Natural killer cell (primary cell): ENCODE measurements at regions not wholly inside any gene's neighbourhood (a gene's known extent, or its start where the extent isn't known, plus 50 kb on each side); places are given as distances from the start of the nearest gene placed in this dataset.

Source experiments
- ATAC-seq, 3 donors: fragments of 150-1000 bp in 2 of 3; fragments of 200-7000 bp in 1 of 3; cut with Tn5 transposase; 1 replicate in 1 of 3; 2 replicates in 2 of 3; pipeline ENCODE4 v1.10.0; 2021; ENCODE audit warnings: mild to moderate bottlenecking in 2 of 3, moderate library complexity in 2 of 3
- DNase-seq, 2 donors: peaks; one replicate each; pipeline versions ENCODE4 v3.0.0 to v3.0.0-alpha.2; 2013 to 2021; ENCODE audit warnings: mixed read lengths in 1 of 2
- H3K27ac ChIP-seq: one replicate; pipeline ENCODE4 v1.5.1; 2013; ENCODE audit warnings: mild to moderate bottlenecking, low read length
- H3K27me3 ChIP-seq: one replicate; pipeline ENCODE4 v1.6.1; 2013; ENCODE audit warnings: low read length; ENCODE audit not compliant: control insufficient read depth, insufficient read depth
- H3K36me3 ChIP-seq: one replicate; pipeline ENCODE4 v1.6.1; 2013; ENCODE audit warnings: low read length; ENCODE audit not compliant: control insufficient read depth, insufficient read depth
- H3K4me1 ChIP-seq: one replicate; pipeline ENCODE4 v1.6.1; 2013; ENCODE audit warnings: low read length; ENCODE audit not compliant: control insufficient read depth, insufficient read depth
- H3K4me3 ChIP-seq: one replicate; pipeline ENCODE4 v1.5.1; 2013; ENCODE audit warnings: low read length
- H3K9me3 ChIP-seq: one replicate; pipeline ENCODE4 v1.6.1; 2013; ENCODE audit warnings: low read length; ENCODE audit not compliant: control insufficient read depth, insufficient read depth
- H3K27ac Mint-ChIP-seq, 2 donors: one replicate each; pipeline ENCODE4 v1.8.0; 2022; ENCODE audit warnings: mild to moderate bottlenecking in 2 of 2, mixed read lengths in 2 of 2, moderate library complexity in 1 of 2
- H3K27me3 Mint-ChIP-seq, 2 donors: one replicate each; pipeline ENCODE4 v1.8.0; 2022; ENCODE audit warnings: low read depth in 2 of 2, mixed read lengths in 2 of 2
- H3K36me3 Mint-ChIP-seq: one replicate; pipeline ENCODE4 v1.8.0; 2022; ENCODE audit warnings: mixed read lengths
- H3K4me1 Mint-ChIP-seq, 2 donors: one replicate each; pipeline ENCODE4 v1.8.0; 2022; ENCODE audit warnings: mixed read lengths in 2 of 2
- H3K4me3 Mint-ChIP-seq: one replicate; pipeline ENCODE4 v1.8.0; 2022; ENCODE audit warnings: mild to moderate bottlenecking, moderate library complexity, mixed read lengths
- H3K9me3 Mint-ChIP-seq, 2 donors: one replicate each; pipeline ENCODE4 v1.8.0; 2022; ENCODE audit warnings: mixed read lengths in 2 of 2
- CTCF ChIP-seq: fragments of 200-600 bp; IDR thresholded peaks from one replicate; pipeline ENCODE4 v1.8.0; 2022; ENCODE audit warnings: antibody characterized with exemption
- whole genome bisulfite sequencing: methylation state at CpG from one replicate; pipeline ENCODE4 v1.1.7; 2013; ENCODE audit warnings: missing lambda C conversion rate; ENCODE audit not compliant: insufficient coverage; 5-methylcytosine and 5-hydroxymethylcytosine counted together
- intact Hi-C: fragments of 100-400 bp; cut with micrococcal nuclease; formaldehyde crosslinking; loops from one replicate; pipeline ENCODE4 v1.14.2; 2022

- no peaks in the 10 kb centered on the region for H3K9me3 Mint-ChIP-seq
- intact Hi-C loops = no loop called here
- H3K4me3 Mint-ChIP-seq = no peak overlapping the region
- no peaks in the 10 kb centered on the region for H3K9me3 ChIP-seq
- no peaks in the 10 kb centered on the region for H3K27me3 ChIP-seq
- H3K4me3 ChIP-seq = no peak overlapping the region
- H3K4me1 Mint-ChIP-seq = no peaks in the 10 kb centered on the region
- no peak overlapping the region for H3K27ac Mint-ChIP-seq
- no peaks in the 10 kb centered on the region for H3K36me3 Mint-ChIP-seq
- H3K27ac ChIP-seq = no peak overlapping the region
- TF ChIP-seq CTCF = no peak
- H3K27me3 Mint-ChIP-seq = peaks cover 0 to 8% of the 10 kb centered on the region in 2 donors
- H3K4me1 ChIP-seq = no peaks in the 10 kb centered on the region
- no peaks in the 10 kb centered on the region for H3K36me3 ChIP-seq
- peak in 1 of 2 donors; percentile 8 for DNase-seq
- ATAC-seq = no peak
- 84% methylated on average over 9 of the region's 9 CpGs for WGBS
Measured at GRCh38 chr12:131383291-131383690, 327.6 kb upstream of the SFSWAP start.

GRCh38 chr12:131383741-131384543 is 326.9 kb upstream of the SFSWAP start:
- H3K27me3 Mint-ChIP-seq = peaks cover 0 to 8% of the 10 kb centered on the region in 2 donors
- no peak overlapping the region for H3K4me3 Mint-ChIP-seq
- TF ChIP-seq CTCF = no peak
- Histone ChIP-seq H3K36me3 (no peaks in the 10 kb centered on the region), H3K27ac (no peak overlapping the region), H3K4me3 (no peak overlapping the region), H3K4me1 (no peaks in the 10 kb centered on the region), H3K9me3 (no peaks in the 10 kb centered on the region), H3K27me3 (no peaks in the 10 kb centered on the region)
- no peak overlapping the region for H3K27ac Mint-ChIP-seq
- intact Hi-C loops = no loop called here
- 74% methylated on average over 21 of the region's 21 CpGs for WGBS
- H3K36me3 Mint-ChIP-seq = no peaks in the 10 kb centered on the region
- peak in 1 of 2 donors; percentile 4 for DNase-seq
- no peaks in the 10 kb centered on the region for H3K9me3 Mint-ChIP-seq
- no peaks in the 10 kb centered on the region for H3K4me1 Mint-ChIP-seq
- ATAC-seq = no peak

GRCh38 chr12:131384544-131384855 is 326.4 kb upstream of the SFSWAP start:
- Mint-ChIP-seq H3K27me3 (peaks cover 0 to 7% of the 10 kb centered on the region in 2 donors), H3K4me1 (no peaks in the 10 kb centered on the region), H3K4me3 (no peak overlapping the region), H3K36me3 (no peaks in the 10 kb centered on the region), H3K27ac (no peak overlapping the region), H3K9me3 (no peaks in the 10 kb centered on the region)
- Histone ChIP-seq H3K27ac (no peak overlapping the region), H3K27me3 (no peaks in the 10 kb centered on the region), H3K36me3 (no peaks in the 10 kb centered on the region), H3K4me3 (no peak overlapping the region), H3K9me3 (no peaks in the 10 kb centered on the region), H3K4me1 (no peaks in the 10 kb centered on the region)
- 72% methylated on average over 8 of the region's 8 CpGs for WGBS
- intact Hi-C loops = no loop called here
- ATAC-seq = no peak
- no peak for DNase-seq
- no peak for TF ChIP-seq CTCF
